Activated T-helper 1 cell treated with Interleukin-2 at 50 U/mL for 16 hours (primary cell): ENCODE measurements at regions not wholly inside any gene's neighbourhood (a gene's known extent, or its start where the extent isn't known, plus 50 kb on each side); places are given as distances from the start of the nearest gene placed in this dataset.
A peak's percentile ranks its signal among the peaks of the same experiment; 100 is the strongest.

ENCODE experiments used
- DNase-seq: peaks from one replicate; pipeline ENCODE4 v3.0.0-alpha.2; 2020; ENCODE audit warnings: low read depth

- no peak for DNase-seq
Observed at GRCh38 chr10:78963074-78964034, 105.4 kb upstream of the ZMIZ1 start.

GRCh38 chr10:78964274-78964951 is 104.4 kb upstream of the ZMIZ1 start:
- DNase-seq, result no peak

- no peak for DNase-seq
Observed at GRCh38 chr10:78964952-78965633, 103.7 kb upstream of the ZMIZ1 start.

GRCh38 chr10:78966182-78966787 is 102.5 kb upstream of the ZMIZ1 start:
- no peak for DNase-seq

- no peak for DNase-seq
Observed at GRCh38 chr10:78966844-78967488, 101.8 kb upstream of the ZMIZ1 start.

- no peak for DNase-seq
Observed at GRCh38 chr10:78968300-78968942, 100.3 kb upstream of the ZMIZ1 start.

GRCh38 chr10:78968943-78969342 is 99.8 kb upstream of the ZMIZ1 start:
- no peak for DNase-seq

GRCh38 chr10:78969719-78970118 is 99.0 kb upstream of the ZMIZ1 start:
- no peak for DNase-seq

GRCh38 chr10:78970261-78970660 is 98.5 kb upstream of the ZMIZ1 start:
- DNase-seq, result no peak

GRCh38 chr10:78971094-78971682 is 97.6 kb upstream of the ZMIZ1 start:
- DNase-seq, result no peak

GRCh38 chr10:78972160-78972946 is 96.4 kb upstream of the ZMIZ1 start:
- no peak for DNase-seq

GRCh38 chr10:78972947-78973900 is 95.5 kb upstream of the ZMIZ1 start:
- DNase-seq, result peak; percentile 50

GRCh38 chr10:78973901-78974616 is 94.7 kb upstream of the ZMIZ1 start:
- peak; percentile 22 for DNase-seq

GRCh38 chr10:78974617-78975317 is 94.0 kb upstream of the ZMIZ1 start:
- DNase-seq, result peak; percentile 22

GRCh38 chr10:78975926-78976325 is 92.8 kb upstream of the ZMIZ1 start:
- no peak for DNase-seq

GRCh38 chr10:78976825-78977755 is 91.7 kb upstream of the ZMIZ1 start:
- DNase-seq, result no peak
